Astrocyte (in vitro differentiated cells and primary cell): ENCODE measurements at regions not wholly inside any gene's neighbourhood (a gene's known extent, or its start where the extent isn't known, plus 50 kb on each side); places are given as distances from the start of the nearest gene placed in this dataset.

Experiments
- CTCF ChIP-seq: IDR thresholded peaks from 2 replicates; pipeline ENCODE4 v1.5.1; 2011; ENCODE audit warnings: low read depth, mild to moderate bottlenecking, inconsistent platforms, low read length, moderate library complexity; ENCODE audit not compliant: insufficient read depth
- EZH2 ChIP-seq: IDR thresholded peaks from 2 replicates; pipeline ENCODE4 v1.6.1; 2012; ENCODE audit warnings: mild to moderate bottlenecking, low read length, inconsistent platforms; ENCODE audit not compliant: insufficient read depth

- TF ChIP-seq CTCF (no peak), EZH2 (no peak)
Observed at GRCh38 chr4:132016703-132017350, 1132.3 kb upstream of the PCDH10 start.
